A549 (cell line): ENCODE measurements at regions not wholly inside any gene's neighbourhood (a gene's known extent, or its start where the extent isn't known, plus 50 kb on each side); places are given as distances from the start of the nearest gene placed in this dataset.

Experiments used
- EHMT2 ChIP-seq: fragments of 200-600 bp; sonication (generic); IDR thresholded peaks from 2 replicates; pipeline ENCODE4 v1.6.1; 2016; ENCODE audit warnings: antibody characterized with exemption, low read depth, mild to moderate bottlenecking, moderate library complexity
- MAZ ChIP-seq: fragments of 150-350 bp; IDR thresholded peaks from 2 replicates; pipeline ENCODE4 v1.6.1; 2014; ENCODE audit warnings: antibody characterized with exemption, low read depth, low read length, borderline replicate concordance

DNA sequence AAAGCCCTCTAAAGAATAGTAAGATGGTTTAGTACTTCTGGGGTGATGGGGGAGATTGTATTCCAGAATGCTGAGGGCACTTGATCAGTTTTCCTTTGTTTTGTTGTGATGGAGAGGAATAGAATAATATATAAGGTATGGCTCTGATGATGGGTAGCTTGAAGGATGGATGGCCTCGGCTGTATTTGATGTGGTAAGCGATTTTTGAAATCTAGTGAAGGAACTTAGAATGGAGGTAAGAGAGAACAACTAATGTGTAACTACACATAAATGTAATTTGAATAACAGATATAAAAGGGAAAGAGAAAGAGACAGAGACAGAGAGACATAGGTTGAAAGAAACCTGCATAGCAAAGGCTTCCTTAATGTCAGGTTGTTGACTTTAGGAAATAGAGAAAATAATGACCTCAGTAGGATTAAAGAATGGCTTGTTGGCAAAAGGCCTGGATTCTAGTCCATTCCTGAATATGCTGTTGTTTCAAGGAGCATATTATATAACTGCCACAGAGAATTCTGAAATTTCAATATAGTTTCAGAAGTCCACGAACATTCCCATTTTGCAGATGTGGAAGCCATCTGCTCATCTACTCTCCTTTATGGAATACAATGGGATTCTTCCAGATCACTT, 58.7 kb downstream of the NIBAN1 start:
- TF ChIP-seq EHMT2 (no peak), MAZ (no peak)
